Activated naive CD8-positive, alpha-beta T cell treated with anti-CD3 and anti-CD28 coated beads, Interleukin-2, amount 50 U/mL, for 24 hours (primary cell): ENCODE measurements at regions not wholly inside any gene's neighbourhood (a gene's known extent, or its start where the extent isn't known, plus 50 kb on each side); places are given as distances from the start of the nearest gene placed in this dataset.
"Not testable (repeated sequence)": the region's sequence is repeated elsewhere in the genome, so short reads cannot be mapped to it uniquely, and the experiment has no call there.

Experiments
- ATAC-seq: fragments of 150-1000 bp; cut with Tn5 transposase; one replicate; pipeline ENCODE4 v1.10.0; 2021
- DNase-seq: peaks from one replicate; pipeline ENCODE4 v3.0.0; 2021
- H3K27ac Mint-ChIP-seq: one replicate; pipeline ENCODE4 v1.8.0; 2021; ENCODE audit warnings: mild to moderate bottlenecking, mixed read lengths
- H3K27me3 Mint-ChIP-seq: one replicate; pipeline ENCODE4 v1.8.0; 2021; ENCODE audit warnings: mixed read lengths
- H3K36me3 Mint-ChIP-seq: one replicate; pipeline ENCODE4 v1.8.0; 2021; ENCODE audit warnings: low read depth, mixed read lengths
- H3K4me1 Mint-ChIP-seq: one replicate; pipeline ENCODE4 v1.8.0; 2021; ENCODE audit warnings: mixed read lengths
- H3K4me3 Mint-ChIP-seq: one replicate; pipeline ENCODE4 v1.8.0; 2021; ENCODE audit warnings: mild to moderate bottlenecking, moderate library complexity, mixed read lengths
- H3K9me3 Mint-ChIP-seq: one replicate; pipeline ENCODE4 v1.8.0; 2021; ENCODE audit warnings: mixed read lengths

GRCh38 chr5:118466418-118466817 lies 521.9 kb downstream of the DTWD2 start:
- no peaks in the 10 kb centered on the region for H3K36me3 Mint-ChIP-seq
- DNase-seq, result no peak
- ATAC-seq, result no peak
- peaks cover 4% of the 10 kb centered on the region for H3K9me3 Mint-ChIP-seq
- H3K27ac Mint-ChIP-seq, result no peak overlapping the region
- no peaks in the 10 kb centered on the region for H3K4me1 Mint-ChIP-seq
- H3K4me3 Mint-ChIP-seq, result no peak overlapping the region
- H3K27me3 Mint-ChIP-seq, result no peaks in the 10 kb centered on the region

GRCh38 chr5:118462276-118462675 lies 526.1 kb downstream of the DTWD2 start:
- not testable (repeated sequence) for H3K4me3 Mint-ChIP-seq, H3K9me3 Mint-ChIP-seq, DNase-seq, H3K4me1 Mint-ChIP-seq, H3K27me3 Mint-ChIP-seq, H3K36me3 Mint-ChIP-seq, ATAC-seq, H3K27ac Mint-ChIP-seq

- Mint-ChIP-seq H3K4me3 (no peak overlapping the region), H3K4me1 (no peaks in the 10 kb centered on the region), H3K36me3 (no peaks in the 10 kb centered on the region), H3K9me3 (no peaks in the 10 kb centered on the region), H3K27ac (no peak overlapping the region), H3K27me3 (no peaks in the 10 kb centered on the region)
- no peak for ATAC-seq
- no peak for DNase-seq
Observed at GRCh38 chr5:118461436-118461835, 526.9 kb downstream of the DTWD2 start.

- Mint-ChIP-seq H3K27me3 (no peaks in the 10 kb centered on the region), H3K4me1 (no peaks in the 10 kb centered on the region), H3K27ac (no peak overlapping the region), H3K36me3 (no peaks in the 10 kb centered on the region), H3K9me3 (no peaks in the 10 kb centered on the region), H3K4me3 (no peak overlapping the region)
- no peak for ATAC-seq
- no peak for DNase-seq
Observed at GRCh38 chr5:118459490-118459889, 528.9 kb downstream of the DTWD2 start.

- DNase-seq (no peak), ATAC-seq (no peak)
- Mint-ChIP-seq H3K9me3 (no peaks in the 10 kb centered on the region), H3K4me1 (no peaks in the 10 kb centered on the region), H3K36me3 (no peaks in the 10 kb centered on the region), H3K4me3 (no peak overlapping the region), H3K27me3 (no peaks in the 10 kb centered on the region), H3K27ac (no peak overlapping the region)
Observed at GRCh38 chr5:118456085-118456484, 532.3 kb downstream of the DTWD2 start.

GRCh38 chr5:118451697-118452247 lies 536.6 kb downstream of the DTWD2 start:
- ATAC-seq (no peak), DNase-seq (no peak)
- Mint-ChIP-seq H3K4me3 (no peak overlapping the region), H3K27ac (no peak overlapping the region), H3K36me3 (no peaks in the 10 kb centered on the region), H3K9me3 (no peaks in the 10 kb centered on the region), H3K27me3 (no peaks in the 10 kb centered on the region), H3K4me1 (no peaks in the 10 kb centered on the region)

GRCh38 chr5:118450554-118451332 lies 537.6 kb downstream of the DTWD2 start:
- ATAC-seq, result no peak
- H3K27me3 Mint-ChIP-seq, result no peaks in the 10 kb centered on the region
- no peak overlapping the region for H3K27ac Mint-ChIP-seq
- no peak overlapping the region for H3K4me3 Mint-ChIP-seq
- no peaks in the 10 kb centered on the region for H3K9me3 Mint-ChIP-seq
- no peaks in the 10 kb centered on the region for H3K4me1 Mint-ChIP-seq
- H3K36me3 Mint-ChIP-seq, result no peaks in the 10 kb centered on the region
- DNase-seq, result no peak

GRCh38 chr5:118447350-118447749 lies 541.0 kb downstream of the DTWD2 start:
- Mint-ChIP-seq H3K36me3 (no peaks in the 10 kb centered on the region), H3K27ac (no peak overlapping the region)
- ATAC-seq, result no peak

GRCh38 chr5:118441956-118442355 lies 546.4 kb downstream of the DTWD2 start:
- DNase-seq (no peak), ATAC-seq (no peak)
- no peaks in the 10 kb centered on the region for H3K4me1 Mint-ChIP-seq
- H3K4me3 Mint-ChIP-seq, result no peak overlapping the region
- H3K9me3 Mint-ChIP-seq, result no peaks in the 10 kb centered on the region
- H3K36me3 Mint-ChIP-seq, result no peaks in the 10 kb centered on the region
- H3K27ac Mint-ChIP-seq, result no peak overlapping the region
- H3K27me3 Mint-ChIP-seq, result no peaks in the 10 kb centered on the region

More at GRCh38 chr5:118447350-118447749, 541.0 kb downstream of the DTWD2 start:
- H3K27me3 Mint-ChIP-seq, result no peaks in the 10 kb centered on the region
- no peaks in the 10 kb centered on the region for H3K4me1 Mint-ChIP-seq
- H3K9me3 Mint-ChIP-seq, result no peaks in the 10 kb centered on the region
- no peak overlapping the region for H3K4me3 Mint-ChIP-seq
- DNase-seq, result no peak

- Mint-ChIP-seq H3K9me3 (no peaks in the 10 kb centered on the region), H3K36me3 (no peaks in the 10 kb centered on the region), H3K27me3 (no peaks in the 10 kb centered on the region), H3K4me1 (no peaks in the 10 kb centered on the region), H3K4me3 (no peak overlapping the region), H3K27ac (no peak overlapping the region)
- no peak for DNase-seq
- no peak for ATAC-seq
Observed at GRCh38 chr5:118441034-118441433, 547.3 kb downstream of the DTWD2 start.

GRCh38 chr5:118440496-118440895 lies 547.9 kb downstream of the DTWD2 start:
- no peaks in the 10 kb centered on the region for H3K27me3 Mint-ChIP-seq
- H3K4me1 Mint-ChIP-seq, result no peaks in the 10 kb centered on the region
- H3K4me3 Mint-ChIP-seq, result no peak overlapping the region
- H3K9me3 Mint-ChIP-seq, result no peaks in the 10 kb centered on the region
- DNase-seq (no peak), ATAC-seq (no peak)
- H3K27ac Mint-ChIP-seq, result no peak overlapping the region
- H3K36me3 Mint-ChIP-seq, result no peaks in the 10 kb centered on the region

- Mint-ChIP-seq H3K36me3 (no peaks in the 10 kb centered on the region), H3K4me1 (no peaks in the 10 kb centered on the region), H3K4me3 (no peak overlapping the region), H3K27ac (no peak overlapping the region), H3K27me3 (no peaks in the 10 kb centered on the region), H3K9me3 (no peaks in the 10 kb centered on the region)
- DNase-seq (no peak), ATAC-seq (no peak)
Observed at GRCh38 chr5:118439831-118440230, 548.5 kb downstream of the DTWD2 start.

- ATAC-seq (no peak), DNase-seq (no peak)
- Mint-ChIP-seq H3K36me3 (no peaks in the 10 kb centered on the region), H3K4me3 (no peak overlapping the region), H3K9me3 (no peaks in the 10 kb centered on the region), H3K4me1 (no peaks in the 10 kb centered on the region), H3K27ac (no peak overlapping the region), H3K27me3 (no peaks in the 10 kb centered on the region)
Observed at GRCh38 chr5:118435131-118435530, 553.2 kb downstream of the DTWD2 start.

GRCh38 chr5:118434522-118434921 lies 553.8 kb downstream of the DTWD2 start:
- no peak for ATAC-seq
- H3K4me1 Mint-ChIP-seq, result no peaks in the 10 kb centered on the region
- no peak overlapping the region for H3K27ac Mint-ChIP-seq
- H3K27me3 Mint-ChIP-seq, result no peaks in the 10 kb centered on the region
- H3K36me3 Mint-ChIP-seq, result no peaks in the 10 kb centered on the region
- no peaks in the 10 kb centered on the region for H3K9me3 Mint-ChIP-seq
- DNase-seq, result no peak
- no peak overlapping the region for H3K4me3 Mint-ChIP-seq

- peaks cover 4% of the 10 kb centered on the region for H3K9me3 Mint-ChIP-seq
- DNase-seq, result no peak
- H3K4me3 Mint-ChIP-seq, result no peak overlapping the region
- H3K36me3 Mint-ChIP-seq, result no peaks in the 10 kb centered on the region
- no peak for ATAC-seq
- no peaks in the 10 kb centered on the region for H3K27me3 Mint-ChIP-seq
- H3K27ac Mint-ChIP-seq, result no peak overlapping the region
- H3K4me1 Mint-ChIP-seq, result no peaks in the 10 kb centered on the region
Observed at GRCh38 chr5:118430076-118430475, 558.3 kb downstream of the DTWD2 start.
